Caco-2 (cell line): ENCODE measurements at regions not wholly inside any gene's neighbourhood (a gene's known extent, or its start where the extent isn't known, plus 50 kb on each side); places are given as distances from the start of the nearest gene placed in this dataset.

Source experiments
- BruUV-seq: library from RNA; stranded (reverse); fragments of 400-500 nt; replicated peaks from 2 replicates; lab custom pipeline; 2021; lab: Mats Ljungman, UMichigan
- CTCF ChIA-PET: fragments of 300-600 bp; sonication (Branson Sonifier 250); formaldehyde crosslinking; loops from one replicate; lab custom pipeline; 2022; ENCODE audit warnings: antibody characterized with exemption; lab: Charles Lee
- POLR2A ChIA-PET: fragments of 300-600 bp; sonication (Branson Sonifier 250); formaldehyde crosslinking; loops from one replicate; lab custom pipeline; 2022; ENCODE audit warnings: antibody characterized with exemption; lab: Charles Lee
- DNase-seq, 2 experiments: peaks; one replicate each; pipeline versions ENCODE4 v3.0.0 to v3.0.0-alpha.2; 2020 to 2022
- H3K27me3 ChIP-seq: replicated peaks from 2 replicates; pipeline ENCODE4 v1.6.0; 2011; ENCODE audit warnings: low read length; ENCODE audit not compliant: control insufficient read depth, insufficient read depth
- H3K36me3 ChIP-seq: 2 replicates; pipeline ENCODE4 v1.5.1; 2011; ENCODE audit warnings: low read length; ENCODE audit not compliant: control insufficient read depth, insufficient read depth
- H3K4me1 ChIP-seq: fragments of 250-450 bp; sonication (Bioruptor Pico); 2 replicates; pipeline ENCODE4 v1.5.1; 2020; ENCODE audit warnings: mild to moderate bottlenecking
- H3K4me3 ChIP-seq: 2 replicates; pipeline ENCODE4 v1.5.1; 2011; ENCODE audit warnings: low read depth, mild to moderate bottlenecking, control low read depth, low read length
- H3K9me3 ChIP-seq: fragments of 250-450 bp; sonication (Bioruptor Pico); 2 replicates; pipeline ENCODE4 v1.5.1; 2020; ENCODE audit warnings: mild to moderate bottlenecking, moderate library complexity
- H3K27ac Mint-ChIP-seq: one replicate; pipeline ENCODE4 v1.8.0; 2022; ENCODE audit warnings: mixed read lengths; ENCODE audit not compliant: unreplicated experiment
- H3K27me3 Mint-ChIP-seq: one replicate; pipeline ENCODE4 v1.8.0; 2022; ENCODE audit warnings: mixed read lengths; ENCODE audit not compliant: insufficient read depth, unreplicated experiment
- H3K36me3 Mint-ChIP-seq: one replicate; pipeline ENCODE4 v1.8.0; 2022; ENCODE audit warnings: mild to moderate bottlenecking, mixed read lengths; ENCODE audit not compliant: insufficient read depth, unreplicated experiment
- H3K4me1 Mint-ChIP-seq: one replicate; pipeline ENCODE4 v1.8.0; 2022; ENCODE audit warnings: low read depth, mixed read lengths; ENCODE audit not compliant: unreplicated experiment
- H3K4me3 Mint-ChIP-seq: one replicate; pipeline ENCODE4 v1.8.0; 2022; ENCODE audit warnings: mild to moderate bottlenecking, moderate library complexity, mixed read lengths; ENCODE audit not compliant: unreplicated experiment
- H3K9me3 Mint-ChIP-seq: one replicate; pipeline ENCODE4 v1.8.0; 2022; ENCODE audit warnings: mixed read lengths; ENCODE audit not compliant: unreplicated experiment
- intact Hi-C: fragments of 100-400 bp; cut with micrococcal nuclease; formaldehyde crosslinking; loops from one replicate; pipeline ENCODE4 v1.10.0; 2022; ENCODE audit not compliant: unreplicated experiment
- TF ChIP-seq, protein P1 (sequence below), 2 experiments: fragments of 200-600 bp in 1 of 2; IDR thresholded peaks; 1 replicate in 1 of 2; 2 replicates in 1 of 2; pipeline versions ENCODE4 v1.5.1 to v1.8.0; 2011 to 2022; ENCODE audit warnings: antibody characterized with exemption in 1 of 2, control low read depth in 1 of 2, inconsistent platforms in 1 of 2, low read depth in 1 of 2, low read length in 1 of 2, mild to moderate bottlenecking in 1 of 2, moderate library complexity in 1 of 2; ENCODE audit not compliant: insufficient read depth in 1 of 2, severe bottlenecking in 1 of 2, unreplicated experiment in 1 of 2

GRCh38 chr14:94952097-94952496 lies 182.2 kb upstream of the GSC start:
- H3K4me3 Mint-ChIP-seq, result no peak overlapping the region
- H3K27me3 ChIP-seq, result peaks cover under 1% of the 10 kb centered on the region; the same call in 1 of the 2 replicates
- H3K9me3 Mint-ChIP-seq, result no peaks in the 10 kb centered on the region
- no peaks in the 10 kb centered on the region for H3K9me3 ChIP-seq
- no peaks in the 10 kb centered on the region for H3K36me3 ChIP-seq
- H3K36me3 Mint-ChIP-seq, result no peaks in the 10 kb centered on the region
- no peaks in the 10 kb centered on the region for H3K4me1 ChIP-seq
- intact Hi-C loops, result no loop called here
- H3K4me1 Mint-ChIP-seq, result no peaks in the 10 kb centered on the region
- peaks cover 10% of the 10 kb centered on the region for H3K27me3 Mint-ChIP-seq
- TF ChIP-seq, protein P1, sequence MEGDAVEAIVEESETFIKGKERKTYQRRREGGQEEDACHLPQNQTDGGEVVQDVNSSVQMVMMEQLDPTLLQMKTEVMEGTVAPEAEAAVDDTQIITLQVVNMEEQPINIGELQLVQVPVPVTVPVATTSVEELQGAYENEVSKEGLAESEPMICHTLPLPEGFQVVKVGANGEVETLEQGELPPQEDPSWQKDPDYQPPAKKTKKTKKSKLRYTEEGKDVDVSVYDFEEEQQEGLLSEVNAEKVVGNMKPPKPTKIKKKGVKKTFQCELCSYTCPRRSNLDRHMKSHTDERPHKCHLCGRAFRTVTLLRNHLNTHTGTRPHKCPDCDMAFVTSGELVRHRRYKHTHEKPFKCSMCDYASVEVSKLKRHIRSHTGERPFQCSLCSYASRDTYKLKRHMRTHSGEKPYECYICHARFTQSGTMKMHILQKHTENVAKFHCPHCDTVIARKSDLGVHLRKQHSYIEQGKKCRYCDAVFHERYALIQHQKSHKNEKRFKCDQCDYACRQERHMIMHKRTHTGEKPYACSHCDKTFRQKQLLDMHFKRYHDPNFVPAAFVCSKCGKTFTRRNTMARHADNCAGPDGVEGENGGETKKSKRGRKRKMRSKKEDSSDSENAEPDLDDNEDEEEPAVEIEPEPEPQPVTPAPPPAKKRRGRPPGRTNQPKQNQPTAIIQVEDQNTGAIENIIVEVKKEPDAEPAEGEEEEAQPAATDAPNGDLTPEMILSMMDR (IDR thresholded peaks at IDR 0.05; ENCODE audit: insufficient read depth in 1 of 2, low read depth in 1 of 2, low read length in 1 of 2, severe bottlenecking in 1 of 2, unreplicated experiment in 1 of 2), result no peak
- no peak overlapping the region for H3K4me3 ChIP-seq
- CTCF ChIA-PET, result no interaction called here
- no peak for DNase-seq
- BruUV-seq, result no TSS peak
- POLR2A ChIA-PET, result no interaction called here
- no peak overlapping the region for H3K27ac Mint-ChIP-seq

GRCh38 chr14:94946244-94946643 lies 176.3 kb upstream of the GSC start:
- H3K4me1 ChIP-seq, result no peaks in the 10 kb centered on the region

GRCh38 chr14:94945615-94946014 lies 175.7 kb upstream of the GSC start:
- TF ChIP-seq, protein P1 (IDR thresholded peaks at IDR 0.05; ENCODE audit: insufficient read depth in 1 of 2, low read depth in 1 of 2, low read length in 1 of 2, severe bottlenecking in 1 of 2, unreplicated experiment in 1 of 2), result no peak
- CTCF ChIA-PET, result no interaction called here

More at GRCh38 chr14:94946244-94946643, 176.3 kb upstream of the GSC start:
- no peak overlapping the region for H3K4me3 ChIP-seq
- ChIA-PET POLR2A (no interaction called here), CTCF (no interaction called here)
- H3K4me1 Mint-ChIP-seq, result no peaks in the 10 kb centered on the region
- peaks cover 9% of the 10 kb centered on the region for H3K27me3 Mint-ChIP-seq
- H3K36me3 Mint-ChIP-seq, result no peaks in the 10 kb centered on the region
- DNase-seq, result no peak
- intact Hi-C loops, result no loop called here
- no peaks in the 10 kb centered on the region for H3K36me3 ChIP-seq
- peaks cover 1% of the 10 kb centered on the region; the same call in 1 of the 2 replicates for H3K27me3 ChIP-seq
- no peak overlapping the region for H3K27ac Mint-ChIP-seq
- TF ChIP-seq, protein P1 (IDR thresholded peaks at IDR 0.05; ENCODE audit: insufficient read depth in 1 of 2, low read depth in 1 of 2, low read length in 1 of 2, severe bottlenecking in 1 of 2, unreplicated experiment in 1 of 2), result no peak
- H3K4me3 Mint-ChIP-seq, result no peak overlapping the region
- no peaks in the 10 kb centered on the region for H3K9me3 ChIP-seq
- no peaks in the 10 kb centered on the region for H3K9me3 Mint-ChIP-seq
- BruUV-seq, result no TSS peak

More at GRCh38 chr14:94945615-94946014, 175.7 kb upstream of the GSC start:
- Mint-ChIP-seq H3K27me3 (peaks cover 9% of the 10 kb centered on the region), H3K27ac (no peak overlapping the region), H3K9me3 (no peaks in the 10 kb centered on the region), H3K4me3 (no peak overlapping the region), H3K36me3 (no peaks in the 10 kb centered on the region), H3K4me1 (no peaks in the 10 kb centered on the region)
- Histone ChIP-seq H3K27me3 (peaks cover 1% of the 10 kb centered on the region; the same call in 1 of the 2 replicates), H3K36me3 (no peaks in the 10 kb centered on the region), H3K4me3 (no peak overlapping the region), H3K9me3 (no peaks in the 10 kb centered on the region), H3K4me1 (no peaks in the 10 kb centered on the region)
- BruUV-seq, result no TSS peak
- POLR2A ChIA-PET, result no interaction called here
- intact Hi-C loops, result no loop called here
- DNase-seq, result no peak
